ENCODE measurements at regions not wholly inside any gene's neighbourhood (a gene's known extent, or its start where the extent isn't known, plus 50 kb on each side); places are given as distances from the start of the nearest gene placed in this dataset.

DNA sequence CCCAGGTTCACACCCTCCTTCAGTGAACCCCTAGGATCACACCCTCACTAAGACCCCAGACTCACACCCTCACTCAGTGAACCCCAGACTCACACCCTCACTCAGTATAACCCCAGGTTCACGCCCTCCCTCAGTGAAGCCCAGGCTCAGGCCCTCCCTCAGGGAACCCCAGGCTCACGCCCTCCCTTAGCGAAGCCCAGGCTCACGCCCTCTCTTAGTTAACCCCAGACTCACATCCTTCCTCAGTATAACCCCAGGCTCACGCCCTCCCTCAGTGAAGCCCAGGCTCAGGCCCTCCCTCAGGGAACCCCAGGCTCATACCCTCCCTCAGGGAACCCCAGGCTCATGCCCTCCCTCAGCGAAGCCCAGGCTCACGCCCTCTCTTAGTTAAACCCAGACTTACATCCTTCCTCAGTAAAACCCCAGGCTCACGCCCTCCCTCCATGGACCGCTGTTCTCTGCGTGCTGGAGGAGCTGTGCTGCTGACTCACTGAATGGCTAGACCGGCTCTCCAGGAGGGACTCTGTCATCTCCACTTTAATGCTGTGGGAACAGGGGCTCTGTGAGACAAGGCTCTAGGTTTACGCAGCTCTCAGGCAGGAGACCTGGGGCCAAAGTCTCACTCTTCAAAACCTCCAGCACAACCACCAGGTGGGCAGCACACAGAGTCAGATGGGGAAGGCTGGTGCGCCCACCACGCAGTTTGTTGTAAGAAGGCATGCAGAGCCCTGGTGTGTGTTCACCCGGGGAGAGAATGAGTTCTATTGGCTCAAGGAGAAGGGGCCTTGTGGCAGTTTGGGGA lies 506.9 kb upstream of the MYT1L start:
- TF ChIP-seq, protein P1, sequence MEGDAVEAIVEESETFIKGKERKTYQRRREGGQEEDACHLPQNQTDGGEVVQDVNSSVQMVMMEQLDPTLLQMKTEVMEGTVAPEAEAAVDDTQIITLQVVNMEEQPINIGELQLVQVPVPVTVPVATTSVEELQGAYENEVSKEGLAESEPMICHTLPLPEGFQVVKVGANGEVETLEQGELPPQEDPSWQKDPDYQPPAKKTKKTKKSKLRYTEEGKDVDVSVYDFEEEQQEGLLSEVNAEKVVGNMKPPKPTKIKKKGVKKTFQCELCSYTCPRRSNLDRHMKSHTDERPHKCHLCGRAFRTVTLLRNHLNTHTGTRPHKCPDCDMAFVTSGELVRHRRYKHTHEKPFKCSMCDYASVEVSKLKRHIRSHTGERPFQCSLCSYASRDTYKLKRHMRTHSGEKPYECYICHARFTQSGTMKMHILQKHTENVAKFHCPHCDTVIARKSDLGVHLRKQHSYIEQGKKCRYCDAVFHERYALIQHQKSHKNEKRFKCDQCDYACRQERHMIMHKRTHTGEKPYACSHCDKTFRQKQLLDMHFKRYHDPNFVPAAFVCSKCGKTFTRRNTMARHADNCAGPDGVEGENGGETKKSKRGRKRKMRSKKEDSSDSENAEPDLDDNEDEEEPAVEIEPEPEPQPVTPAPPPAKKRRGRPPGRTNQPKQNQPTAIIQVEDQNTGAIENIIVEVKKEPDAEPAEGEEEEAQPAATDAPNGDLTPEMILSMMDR (IDR thresholded peaks at IDR 0.05): no peak
- TF ChIP-seq EZH2 (IDR thresholded peaks at IDR 0.05): no peak
